Renal cortical epithelial cell (primary cell): ENCODE measurements at regions not wholly inside any gene's neighbourhood (a gene's known extent, or its start where the extent isn't known, plus 50 kb on each side); places are given as distances from the start of the nearest gene placed in this dataset.

Source experiments
- DNase-seq: peaks from one replicate; pipeline ENCODE4 v3.0.0-alpha.2; 2011; ENCODE audit warnings: low read depth

DNA sequence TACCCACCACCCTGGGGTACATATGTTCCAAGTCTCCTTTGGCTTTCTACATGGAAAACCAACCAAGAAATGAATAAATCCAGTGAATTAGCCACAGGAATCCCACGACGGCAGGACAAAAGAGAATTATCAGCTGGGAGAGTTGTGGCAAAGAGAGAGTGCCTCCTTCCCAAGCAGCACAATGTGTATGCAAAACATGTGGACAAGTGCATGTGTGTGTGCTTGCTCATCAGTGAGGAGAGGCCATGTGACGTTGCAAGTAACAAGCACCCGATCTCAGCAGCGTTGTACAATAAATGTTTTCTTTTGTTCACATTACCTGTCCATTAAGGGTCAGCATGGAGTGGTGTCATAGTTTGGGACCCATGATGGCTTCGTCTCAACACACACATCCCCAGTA is 50.0 kb upstream of the EMX2 start:
- no peak for DNase-seq

DNA sequence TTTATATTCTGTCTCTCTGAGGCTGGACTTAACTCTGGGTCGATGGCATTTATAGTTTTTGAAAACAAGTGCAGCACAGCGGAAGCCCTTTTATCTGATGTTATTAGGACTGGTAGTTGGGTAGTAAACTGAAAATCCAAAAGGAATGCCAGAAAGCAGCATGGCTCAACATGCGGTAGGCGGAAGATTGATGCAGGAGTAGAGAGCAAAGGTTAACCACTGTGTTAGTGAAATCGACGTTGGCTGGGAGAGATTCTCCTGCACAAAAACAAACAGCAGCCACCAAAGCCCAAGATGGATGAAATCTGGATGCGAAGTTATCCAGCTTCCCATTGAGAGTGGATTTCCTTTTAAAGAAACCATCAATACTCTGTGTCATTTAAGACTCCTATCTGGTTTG is 54.5 kb upstream of the EMX2 start:
- no peak for DNase-seq

DNA sequence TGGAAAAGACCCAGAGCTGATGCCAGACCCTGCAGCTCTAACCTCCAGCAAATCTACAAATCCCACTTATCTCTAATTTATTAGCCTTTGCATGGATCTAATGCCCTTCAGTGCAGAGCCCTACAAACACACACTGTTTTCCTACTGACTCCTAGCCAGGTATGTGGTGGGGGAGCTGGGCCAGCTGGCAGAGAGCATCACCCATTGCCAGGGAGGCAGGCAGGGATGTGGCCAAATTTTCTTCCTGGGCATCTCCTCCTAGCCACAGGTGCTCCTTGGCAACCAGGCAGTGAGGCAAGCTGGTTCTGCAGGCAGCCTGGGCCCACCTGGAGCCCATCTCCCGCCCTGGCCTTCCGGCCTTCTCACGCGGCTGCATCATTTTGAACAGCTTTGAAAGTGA is 55.9 kb upstream of the EMX2 start:
- DNase-seq: no peak

DNA sequence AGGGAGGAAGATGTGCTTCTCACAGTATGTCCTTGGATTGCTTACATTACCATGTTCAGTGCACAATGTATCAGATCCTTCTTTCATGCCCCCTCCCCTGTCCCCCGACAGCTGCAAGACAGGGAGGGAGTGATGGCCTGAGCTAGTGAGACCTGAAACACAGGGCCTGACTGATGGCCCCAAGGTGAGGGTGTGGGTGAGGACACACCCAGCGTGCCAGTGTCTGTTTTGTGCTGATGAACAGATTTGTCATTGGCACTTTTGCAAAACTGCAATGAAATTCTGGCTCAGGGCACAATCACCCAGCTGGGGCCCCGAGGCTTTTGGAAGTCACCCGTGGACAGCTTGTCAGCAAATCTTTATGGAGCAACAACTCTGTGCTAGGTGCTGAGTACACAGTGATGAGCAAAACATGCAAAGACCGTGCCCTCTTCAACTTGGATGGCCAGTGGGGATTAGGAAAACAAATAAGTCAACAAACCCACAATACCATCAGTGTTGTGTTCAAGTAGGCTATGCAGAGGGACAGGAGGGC is 59.4 kb upstream of the EMX2 start:
- no peak for DNase-seq

DNA sequence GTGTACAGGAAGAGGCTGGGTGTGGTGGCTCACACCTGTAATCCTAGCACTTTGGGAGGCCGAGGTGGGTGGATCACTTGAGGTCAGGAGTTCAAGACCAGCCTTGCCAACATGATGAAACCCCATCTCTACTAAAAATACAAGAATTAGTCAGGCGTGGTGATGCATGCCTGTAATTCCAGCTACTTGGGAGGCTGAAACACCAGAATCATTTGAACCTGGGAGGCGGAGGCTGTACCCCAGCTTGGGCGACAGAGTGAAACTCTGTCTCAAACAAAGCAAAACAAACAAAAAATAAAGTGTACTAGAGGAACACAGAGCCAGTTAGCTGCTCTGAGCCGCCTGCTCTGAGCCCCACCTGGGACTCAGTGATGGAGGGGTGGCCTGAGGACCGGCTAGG is 61.5 kb upstream of the EMX2 start:
- DNase-seq: peak; percentile 66

DNA sequence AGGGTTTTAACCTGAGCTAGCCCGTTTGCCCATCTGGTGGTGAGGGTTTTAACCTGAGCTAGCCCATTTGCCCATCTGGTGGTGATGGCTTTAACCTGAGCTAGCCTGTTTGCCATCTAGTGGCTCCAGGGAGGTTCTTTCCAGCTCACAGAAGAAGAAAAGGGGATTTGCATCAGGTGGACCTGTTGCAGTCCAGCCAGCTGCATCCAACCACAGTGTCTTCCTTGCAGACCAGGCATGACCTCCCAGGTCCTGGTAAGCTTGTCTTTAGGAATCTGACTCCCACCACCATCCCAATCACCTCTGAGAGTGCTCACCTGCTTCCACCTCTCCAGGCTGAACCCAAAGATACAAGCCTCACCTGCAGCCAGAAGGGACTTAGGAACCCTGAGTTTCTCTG is 62.4 kb upstream of the EMX2 start:
- no peak for DNase-seq

DNA sequence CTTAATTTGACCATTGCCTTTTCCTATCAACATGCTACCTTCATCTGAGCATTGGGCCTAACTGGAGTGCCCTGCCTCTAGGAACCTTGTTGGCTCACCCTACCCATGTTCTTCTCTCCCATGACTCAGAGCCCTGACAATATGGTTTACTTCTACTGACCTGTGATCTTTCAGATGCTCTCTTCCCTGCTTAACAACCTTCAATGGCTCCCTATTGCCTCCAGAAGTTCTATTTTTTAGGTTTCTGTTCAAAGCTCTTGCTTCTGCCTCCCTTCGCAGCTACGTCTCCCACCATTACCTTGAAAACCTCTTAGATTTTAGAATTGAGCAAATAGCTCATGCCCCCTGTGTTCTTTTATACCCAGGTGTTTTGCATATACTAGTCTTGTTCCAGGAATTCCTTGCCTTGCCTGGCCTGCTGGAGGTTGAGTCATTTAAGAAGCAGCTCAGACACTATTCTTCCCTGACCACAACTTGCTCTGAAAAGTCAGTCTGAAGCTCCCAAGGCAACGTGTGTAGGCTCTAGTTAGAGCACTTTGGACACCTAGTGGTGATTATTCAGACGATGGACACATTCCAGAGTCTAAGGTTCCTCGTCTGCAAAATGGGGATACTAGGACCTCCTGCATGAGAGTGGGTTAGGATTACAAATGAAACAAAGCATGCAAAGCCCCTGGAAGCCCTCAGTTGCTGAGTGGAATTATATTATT is 64.4 kb upstream of the EMX2 start:
- DNase-seq: peak; percentile 99

DNA sequence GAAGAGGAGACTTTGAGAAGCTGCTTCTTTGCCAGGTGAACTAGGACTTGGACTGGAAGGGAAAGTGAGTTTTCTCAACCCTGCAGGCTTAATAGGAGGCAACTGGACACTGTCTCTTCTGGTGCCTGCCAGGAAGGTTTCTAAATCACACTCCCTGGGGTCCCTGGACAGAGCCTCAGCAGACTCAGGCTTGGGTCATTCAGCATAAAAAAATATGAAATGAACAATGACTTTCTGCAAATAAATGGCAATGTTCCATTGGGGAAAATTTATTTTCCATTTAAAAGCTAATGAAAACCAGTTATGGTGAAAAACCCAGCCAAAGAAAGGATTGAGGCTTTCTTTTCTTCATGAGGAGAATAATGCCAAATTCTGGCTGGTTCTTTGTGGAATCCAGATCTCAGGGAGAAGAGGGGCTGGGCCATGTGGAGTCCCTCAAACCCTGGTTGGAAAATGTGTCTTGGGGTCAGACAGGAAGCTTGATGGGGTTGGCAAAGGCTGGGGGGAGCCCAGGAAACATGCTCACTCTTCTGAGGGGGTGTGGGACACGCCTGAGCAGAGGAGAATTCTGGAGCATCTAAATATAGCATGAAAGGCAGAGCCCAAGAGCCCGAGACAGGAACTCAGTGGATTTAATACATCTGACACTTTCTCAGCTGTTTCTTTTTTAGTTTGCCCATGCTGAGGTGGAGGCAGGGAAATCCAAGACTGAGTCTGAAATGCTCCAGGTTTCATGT is 65.2 kb upstream of the EMX2 start:
- DNase-seq: no peak

DNA sequence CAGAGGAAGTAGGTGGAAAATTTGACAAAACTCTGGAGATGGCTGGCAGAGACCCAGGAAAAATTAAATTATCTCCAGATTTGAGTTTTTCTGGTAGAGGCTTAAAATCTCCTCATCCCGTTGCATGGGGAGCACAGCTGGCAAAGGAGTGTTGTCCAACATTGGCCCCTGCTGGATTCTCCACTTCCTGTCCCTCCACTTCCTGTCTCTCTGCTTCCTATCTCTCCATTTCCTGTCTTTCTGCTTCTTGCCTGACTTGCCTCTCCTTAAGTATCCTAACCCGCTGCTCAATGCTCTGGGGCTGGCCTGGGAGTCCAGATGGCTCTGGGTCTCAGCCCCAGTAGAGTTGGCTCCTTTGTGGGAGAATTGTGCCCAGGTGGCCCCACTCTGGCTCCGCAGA is 65.8 kb upstream of the EMX2 start:
- DNase-seq: no peak

DNA sequence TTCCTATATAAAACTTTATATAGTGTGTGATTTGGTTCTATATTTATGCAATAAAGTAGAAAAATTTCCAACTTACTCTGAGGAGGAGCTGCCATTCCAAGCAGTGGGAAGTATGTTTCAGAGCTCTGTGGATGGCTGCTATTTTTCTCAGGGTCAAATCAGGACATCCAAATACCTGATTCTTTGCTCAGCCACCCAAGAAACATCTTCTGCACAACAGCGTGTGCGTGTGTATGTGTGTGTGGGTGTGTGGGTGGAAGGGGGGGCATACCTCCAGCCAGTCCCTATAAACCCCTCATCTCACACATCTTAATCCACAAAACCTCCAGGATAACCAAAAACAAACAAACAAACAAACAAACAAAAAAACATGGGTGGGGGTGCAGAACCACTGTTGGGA is 66.3 kb upstream of the EMX2 start:
- DNase-seq: peak; percentile 51

DNA sequence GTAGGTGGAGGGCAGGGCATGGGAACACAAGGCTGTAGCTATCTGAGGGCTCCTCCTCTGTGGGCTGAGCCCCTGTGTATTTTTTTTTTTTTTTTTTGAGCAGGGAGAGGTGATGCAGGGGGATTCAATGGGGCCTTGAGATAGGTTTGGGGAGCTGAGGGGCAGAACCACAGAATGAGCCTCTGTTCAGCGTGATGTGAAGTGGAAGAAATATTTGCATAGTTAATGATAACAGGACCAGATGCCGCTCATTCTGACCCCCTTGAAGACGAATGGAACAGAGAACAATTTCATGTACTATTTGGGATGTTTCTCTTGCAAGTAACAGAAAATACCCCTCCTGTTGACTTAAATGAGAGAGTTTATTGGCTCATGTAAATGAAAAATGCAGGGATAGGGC is 69.7 kb upstream of the EMX2 start:
- DNase-seq: no peak

DNA sequence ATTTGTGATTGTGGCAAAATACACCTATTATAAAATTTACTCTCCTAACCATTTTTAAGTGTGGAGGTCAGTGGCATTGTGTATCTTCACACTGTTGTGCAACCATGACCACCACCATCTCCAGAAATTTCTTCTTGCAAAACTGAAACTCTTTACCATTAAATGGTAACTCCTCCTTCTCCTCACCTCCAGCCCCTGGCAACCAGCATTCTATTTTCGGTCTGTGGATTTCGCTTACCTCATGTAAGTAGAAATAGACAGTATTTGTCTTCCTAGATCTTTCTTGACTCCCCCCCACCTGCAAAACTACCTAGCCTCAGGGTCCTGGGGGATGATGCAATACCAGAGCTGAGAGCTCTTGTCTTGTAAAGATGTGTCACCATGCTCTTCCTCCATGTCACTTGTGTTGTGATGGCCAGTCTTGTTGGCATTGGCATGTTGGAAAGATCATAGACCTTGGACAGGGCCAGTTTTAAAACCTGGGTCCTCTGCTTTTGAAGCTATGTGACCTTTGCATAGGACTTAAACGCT is 71.1 kb upstream of the EMX2 start:
- no peak for DNase-seq

DNA sequence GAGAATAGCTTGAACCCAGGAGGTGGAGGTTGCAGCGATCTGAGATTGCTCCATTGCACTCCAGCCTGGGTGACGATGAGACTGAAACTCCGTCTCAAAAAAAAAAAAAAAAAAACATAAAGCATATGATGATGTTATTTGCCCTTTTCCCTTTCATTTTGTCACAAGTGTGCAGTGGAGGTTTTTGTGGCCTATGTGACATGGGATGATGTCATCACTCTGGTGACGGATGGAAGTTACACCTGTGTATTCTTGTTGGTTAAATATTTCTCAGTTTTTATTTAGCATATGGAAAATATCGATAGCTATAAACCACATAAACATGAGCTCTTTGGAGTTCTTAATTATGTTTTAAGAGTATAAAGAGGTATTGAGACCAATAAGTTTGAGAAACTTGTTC is 71.8 kb upstream of the EMX2 start:
- no peak for DNase-seq

DNA sequence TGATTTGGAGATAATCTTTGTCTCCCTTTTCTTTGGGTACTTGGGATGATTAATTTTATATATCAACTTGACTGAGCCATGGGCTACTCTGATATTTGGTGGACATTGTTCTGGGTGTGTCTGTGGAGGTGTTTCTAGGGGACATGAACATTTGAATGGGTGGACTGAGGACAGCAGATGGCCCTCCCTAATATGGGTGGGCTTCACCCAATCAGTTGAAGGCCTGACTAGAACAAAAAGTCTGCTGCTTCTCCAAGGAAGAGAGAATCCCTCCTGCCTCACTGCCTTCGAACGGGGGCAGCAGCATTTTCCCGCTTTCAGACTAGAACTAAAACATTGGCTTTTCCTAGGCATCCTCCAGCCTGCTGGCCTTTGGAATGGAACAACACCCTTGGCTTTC is 73.9 kb upstream of the EMX2 start:
- no peak for DNase-seq

DNA sequence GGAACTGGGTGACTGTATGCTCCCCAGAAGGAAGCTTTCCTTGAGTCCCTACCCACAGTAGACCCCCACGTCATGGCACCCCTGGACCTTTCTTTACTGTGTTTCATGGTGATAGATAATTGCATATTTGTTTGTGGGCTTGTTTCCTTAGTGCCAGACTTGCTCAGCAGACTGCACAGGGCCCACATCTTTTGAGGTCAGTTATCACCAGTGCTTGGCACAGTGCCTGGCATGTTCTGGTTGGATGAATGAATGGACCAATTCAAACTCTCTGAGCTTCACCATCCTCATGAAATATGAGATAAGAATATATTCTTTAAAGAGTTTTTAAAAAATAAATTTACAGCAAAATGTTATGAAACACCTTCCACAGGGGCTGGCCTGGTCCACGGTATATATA is 78.4 kb upstream of the EMX2 start:
- DNase-seq: peak; percentile 69

DNA sequence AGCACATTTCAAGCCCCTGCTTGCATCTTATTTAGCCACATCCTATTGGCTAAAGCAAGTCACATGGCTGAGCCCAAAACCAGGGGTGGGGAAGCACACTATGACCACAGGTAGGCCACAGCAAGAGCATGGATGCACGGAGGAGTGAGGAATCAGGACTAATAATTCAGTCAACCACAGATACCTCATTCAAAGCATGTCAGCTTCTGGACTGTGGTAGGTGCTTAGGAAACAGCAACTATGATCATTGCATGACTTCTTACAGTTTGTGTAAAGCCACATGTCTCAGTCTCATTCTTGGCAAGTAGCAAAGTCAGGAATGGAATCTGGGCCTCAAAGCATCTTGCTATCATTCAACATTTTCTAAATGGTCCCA is 79.0 kb upstream of the EMX2 start:
- DNase-seq: no peak

DNA sequence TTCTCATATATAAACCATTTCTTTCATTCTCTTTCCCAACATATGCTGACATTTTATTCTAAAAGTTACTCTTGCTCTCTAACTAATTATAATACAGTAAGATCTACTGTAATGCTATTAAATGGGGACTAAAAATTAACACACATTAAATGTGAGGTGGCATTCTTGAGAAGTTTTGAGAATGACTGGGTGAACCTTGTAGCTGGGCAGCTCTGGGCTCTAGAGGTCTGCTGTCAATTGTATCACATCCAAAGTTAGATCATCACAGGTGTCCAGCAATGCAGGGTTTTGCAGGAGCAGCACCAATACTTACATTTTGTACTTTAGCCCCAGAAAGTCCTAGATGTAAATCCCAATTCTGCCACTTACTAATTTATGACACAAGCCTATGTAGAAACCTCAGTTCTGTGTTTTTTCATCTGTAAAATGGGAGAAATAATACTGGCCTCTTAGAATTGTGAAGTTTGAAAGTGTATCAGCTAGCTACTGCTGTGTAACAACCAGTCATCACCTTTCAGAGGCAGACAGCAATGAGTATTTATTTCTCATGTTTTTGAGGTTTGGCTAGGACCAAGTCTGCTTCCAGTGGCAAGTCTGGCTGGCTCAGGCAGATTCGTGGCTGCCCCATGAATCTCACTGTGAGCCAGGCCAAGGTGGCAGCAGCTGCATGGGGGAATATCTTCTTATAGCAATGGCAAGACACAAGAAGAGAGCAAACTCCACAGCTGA is 79.6 kb upstream of the EMX2 start:
- DNase-seq: peak; percentile 64

DNA sequence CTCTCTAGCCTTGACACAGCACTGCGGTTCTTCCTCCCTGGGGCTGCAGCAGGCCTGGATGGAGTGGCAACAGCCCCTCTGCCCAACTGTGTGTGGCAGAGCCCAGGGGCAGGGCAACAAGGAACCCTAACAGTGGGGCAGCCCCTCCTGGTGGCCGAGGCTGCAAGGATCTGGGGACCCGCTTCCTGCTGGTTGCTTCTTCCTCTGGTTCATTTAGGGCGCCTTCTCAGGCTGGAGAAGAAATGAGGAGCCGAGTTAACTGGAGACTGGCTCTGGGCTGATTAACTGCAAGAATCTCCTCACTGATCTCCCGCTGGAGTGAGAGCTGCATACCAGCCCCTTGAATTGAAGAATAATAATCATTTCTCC is 80.1 kb upstream of the EMX2 start:
- peak; percentile 32 for DNase-seq

DNA sequence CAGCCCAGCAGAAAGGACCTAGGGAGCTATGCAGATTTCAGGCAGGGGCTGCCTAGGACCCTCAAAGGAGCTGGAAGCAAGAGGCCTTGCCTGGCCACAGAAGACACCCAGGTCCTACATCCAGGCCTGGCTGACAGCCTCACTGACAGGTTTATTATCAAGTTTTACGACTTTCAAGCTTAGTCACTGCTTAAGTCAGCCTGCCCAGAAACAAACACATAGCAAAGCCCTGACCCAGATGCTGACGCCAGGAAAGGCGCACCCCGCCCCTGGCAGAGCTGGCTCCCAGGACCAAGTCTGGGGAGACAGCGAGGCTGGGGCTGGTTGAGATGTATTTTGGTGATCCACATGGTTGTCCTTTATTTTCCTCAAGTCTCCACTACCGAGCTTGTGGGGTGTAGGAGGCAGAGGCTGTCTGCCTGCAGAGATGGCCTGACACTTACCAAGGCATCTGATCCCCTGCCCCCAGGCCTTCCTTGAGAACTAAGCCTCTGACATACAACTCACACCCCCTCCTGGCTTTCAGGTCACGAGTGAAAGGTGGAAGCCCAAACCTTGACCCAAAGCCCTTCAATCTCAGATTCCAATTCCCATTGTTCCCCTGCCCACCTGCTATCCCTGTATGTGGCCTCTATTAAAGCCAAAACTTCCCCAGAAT is 80.7 kb upstream of the EMX2 start:
- DNase-seq: peak; percentile 98

DNA sequence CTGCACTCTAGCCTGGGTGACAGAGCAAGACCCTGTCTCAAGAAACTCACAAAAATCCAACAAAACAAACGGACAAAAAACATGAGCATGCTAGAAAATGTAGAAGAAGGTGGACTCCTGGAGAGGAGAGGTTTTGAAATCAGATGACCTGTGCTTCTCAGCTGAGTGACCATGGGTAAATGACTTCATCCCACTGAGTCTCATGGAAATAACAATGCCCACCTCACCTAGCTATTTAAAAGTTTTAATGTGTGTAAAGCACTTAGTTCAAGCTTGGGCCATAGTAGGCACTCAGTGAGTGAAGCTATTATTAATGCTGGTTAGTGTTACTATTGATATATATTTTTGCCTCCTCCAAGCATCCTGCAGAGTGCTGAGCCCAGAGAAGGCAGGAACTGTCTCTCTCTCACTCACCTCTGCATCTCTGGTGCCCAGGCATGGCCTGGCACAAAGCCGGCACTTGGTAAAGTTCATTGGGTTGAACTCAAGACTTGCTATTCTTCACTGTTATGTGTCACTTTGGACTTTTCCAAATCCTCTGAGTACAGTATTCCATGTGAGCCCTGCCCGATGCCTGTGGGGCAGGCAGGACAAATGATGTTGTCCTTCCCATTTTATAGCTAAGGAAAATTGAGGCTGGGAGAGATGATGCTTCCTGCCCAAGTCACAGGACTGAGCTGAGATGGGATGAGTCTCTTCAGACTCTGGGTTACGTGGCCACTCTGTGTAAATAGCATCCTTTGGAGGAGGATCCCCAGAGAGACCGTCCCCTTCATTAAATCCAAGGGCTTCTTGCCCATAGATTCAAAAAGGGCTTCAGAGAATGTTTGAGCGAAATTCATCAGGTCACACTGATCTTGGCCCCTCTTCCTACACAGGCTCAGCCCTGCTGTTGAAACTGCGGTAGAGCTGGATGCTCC is 81.4 kb upstream of the EMX2 start:
- peak; percentile 93 for DNase-seq

DNA sequence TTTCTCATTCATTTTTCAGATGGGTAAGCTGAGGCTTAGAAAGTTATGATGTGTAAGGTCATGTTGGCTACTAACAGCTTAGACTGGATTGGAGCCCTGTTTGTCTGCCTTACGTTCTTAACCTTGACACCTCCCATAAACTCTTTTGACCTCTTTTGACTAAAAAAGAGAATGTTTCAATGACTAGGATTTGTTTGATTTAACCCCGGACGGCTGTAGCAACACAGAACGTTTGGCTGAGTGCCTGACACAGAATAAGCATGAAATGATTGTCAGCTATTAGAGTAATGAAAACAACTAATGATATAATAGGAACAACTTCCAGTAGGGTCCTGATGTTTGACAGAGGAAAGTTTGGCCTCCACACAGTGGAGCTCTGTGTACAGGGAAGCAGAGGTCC is 83.3 kb upstream of the PDZD8 start:
- no peak for DNase-seq
